Fibroblast of lung (primary cell): ENCODE measurements at regions not wholly inside any gene's neighbourhood (a gene's known extent, or its start where the extent isn't known, plus 50 kb on each side); places are given as distances from the start of the nearest gene placed in this dataset.
A peak's percentile ranks its signal among the peaks of the same experiment; 100 is the strongest.

Source experiments
- DNase-seq, 2 donors: peaks; one replicate each; pipeline versions ENCODE4 v3.0.0 to v3.0.0-alpha.2; 2010; ENCODE audit warnings: low read depth in 2 of 2
- H2AFZ ChIP-seq: 2 replicates; pipeline ENCODE4 v1.5.1; 2012; ENCODE audit warnings: low read length, control low read depth, inconsistent platforms
- H3K27ac ChIP-seq: 2 replicates; pipeline ENCODE4 v1.5.1; 2011; ENCODE audit warnings: low read length, control low read depth; ENCODE audit not compliant: insufficient read depth
- H3K27me3 ChIP-seq: 2 replicates; pipeline ENCODE4 v1.5.1; 2011; ENCODE audit warnings: mild to moderate bottlenecking, low read length; ENCODE audit not compliant: control insufficient read depth, insufficient read depth
- H3K36me3 ChIP-seq: 2 replicates; pipeline ENCODE4 v1.5.1; 2011; ENCODE audit warnings: low read length; ENCODE audit not compliant: control insufficient read depth, insufficient read depth
- H3K4me1 ChIP-seq: 2 replicates; pipeline ENCODE4 v1.5.1; 2011; ENCODE audit warnings: low read length; ENCODE audit not compliant: control insufficient read depth, insufficient read depth; ENCODE audit errors: extremely low read depth
- H3K4me2 ChIP-seq: 2 replicates; pipeline ENCODE4 v1.5.1; 2011; ENCODE audit warnings: low read length, control low read depth; ENCODE audit not compliant: insufficient read depth; ENCODE audit errors: extremely low read depth
- H3K4me3 ChIP-seq, 4 experiments: fragments of 200-600 bp in 1 of 4; sonication (generic) in 1 of 4; replicated peaks in 1 of 4; 2 replicates each; pipeline ENCODE4 v1.5.1; 2011 to 2016; ENCODE audit warnings: low read length in 4 of 4, low read depth in 3 of 4, mild to moderate bottlenecking in 3 of 4, control low read depth in 2 of 4, inconsistent platforms in 1 of 4, mixed read lengths in 1 of 4; ENCODE audit not compliant: insufficient read depth in 1 of 4; ENCODE audit errors: control extremely low read depth in 1 of 4
- H3K79me2 ChIP-seq: 2 replicates; pipeline ENCODE4 v1.5.1; 2012; ENCODE audit warnings: mild to moderate bottlenecking, low read length, inconsistent platforms; ENCODE audit not compliant: control insufficient read depth, insufficient read depth
- H3K9ac ChIP-seq: 2 replicates; pipeline ENCODE4 v1.5.1; 2011; ENCODE audit warnings: mild to moderate bottlenecking, low read length, control low read depth; ENCODE audit not compliant: insufficient read depth
- H3K9me3 ChIP-seq: 2 replicates; pipeline ENCODE4 v1.5.1; 2012; ENCODE audit warnings: low read depth, low read length; ENCODE audit not compliant: control insufficient read depth, insufficient read depth
- H4K20me1 ChIP-seq: 2 replicates; pipeline ENCODE4 v1.5.1; 2011; ENCODE audit warnings: low read length; ENCODE audit not compliant: control insufficient read depth, insufficient read depth; ENCODE audit errors: extremely low read depth
- CTCF ChIP-seq, 2 donors: IDR thresholded peaks in 1 of 2; conservative IDR thresholded peaks in 1 of 2; 1 replicate in 1 of 2; 2 replicates in 1 of 2; pipeline ENCODE4 v1.5.1; 2011 to 2012; ENCODE audit warnings: low read length in 2 of 2, control low read depth in 1 of 2, inconsistent platforms in 1 of 2, low read depth in 1 of 2, mild to moderate bottlenecking in 1 of 2
- EZH2 ChIP-seq: IDR thresholded peaks from 2 replicates; pipeline ENCODE4 v1.5.1; 2012; ENCODE audit warnings: low read length, control low read depth, mild to moderate bottlenecking; ENCODE audit errors: missing control alignments

GRCh38 chr3:181213347-181213746 lies 223.8 kb upstream of the DNAJC19 start:
- no peak for TF ChIP-seq CTCF (conservative IDR thresholded peaks at IDR 0.05 in 1 of 2, IDR thresholded peaks at IDR 0.05 in 1 of 2; ENCODE audit: low read depth in 1 of 2, low read length in 2 of 2)
- TF ChIP-seq EZH2: no peak
- no peaks in the 10 kb centered on the region for H3K27me3 ChIP-seq
- H3K4me1 ChIP-seq: no peaks in the 10 kb centered on the region

GRCh38 chr3:181212271-181212670 lies 222.7 kb upstream of the DNAJC19 start:
- no peak for DNase-seq
- Histone ChIP-seq H3K4me3 (no peak overlapping the region), H4K20me1 (no peaks in the 10 kb centered on the region), H3K27ac (no peak overlapping the region), H2AFZ (no peak overlapping the region), H3K79me2 (no peaks in the 10 kb centered on the region), H3K4me2 (no peak overlapping the region), H3K4me1 (no peaks in the 10 kb centered on the region), H3K9me3 (no peaks in the 10 kb centered on the region), H3K27me3 (no peaks in the 10 kb centered on the region), H3K9ac (no peak overlapping the region), H3K36me3 (no peaks in the 10 kb centered on the region)
- TF ChIP-seq EZH2: no peak
- TF ChIP-seq CTCF (conservative IDR thresholded peaks at IDR 0.05 in 1 of 2, IDR thresholded peaks at IDR 0.05 in 1 of 2; ENCODE audit: low read depth in 1 of 2, low read length in 2 of 2): no peak

More at GRCh38 chr3:181213347-181213746, 223.8 kb upstream of the DNAJC19 start:
- H3K36me3 ChIP-seq: no peaks in the 10 kb centered on the region
- DNase-seq: no peak
- no peak overlapping the region for H2AFZ ChIP-seq
- no peak overlapping the region for H3K27ac ChIP-seq
- H3K4me2 ChIP-seq: no peak overlapping the region
- no peaks in the 10 kb centered on the region for H3K9me3 ChIP-seq
- H3K4me3 ChIP-seq: no peak overlapping the region
- H4K20me1 ChIP-seq: no peaks in the 10 kb centered on the region
- no peak overlapping the region for H3K9ac ChIP-seq
- no peaks in the 10 kb centered on the region for H3K79me2 ChIP-seq

- H2AFZ ChIP-seq: no peak overlapping the region
- no peak for TF ChIP-seq CTCF (conservative IDR thresholded peaks at IDR 0.05 in 1 of 2, IDR thresholded peaks at IDR 0.05 in 1 of 2; ENCODE audit: low read depth in 1 of 2, low read length in 2 of 2)
- TF ChIP-seq EZH2: no peak
Observed at GRCh38 chr3:181210275-181210674, 220.7 kb upstream of the DNAJC19 start.

More at GRCh38 chr3:181210275-181210674, 220.7 kb upstream of the DNAJC19 start:
- Histone ChIP-seq H3K4me3 (no peak overlapping the region), H3K27me3 (no peaks in the 10 kb centered on the region), H3K4me2 (no peak overlapping the region), H3K4me1 (no peaks in the 10 kb centered on the region), H3K36me3 (no peaks in the 10 kb centered on the region), H3K9ac (no peak overlapping the region), H3K9me3 (no peaks in the 10 kb centered on the region), H3K79me2 (no peaks in the 10 kb centered on the region), H3K27ac (no peak overlapping the region), H4K20me1 (no peaks in the 10 kb centered on the region)
- DNase-seq: peak; percentile 23 to 33
